ENCODE measurements at regions not wholly inside any gene's neighbourhood (a gene's known extent, or its start where the extent isn't known, plus 50 kb on each side); places are given as distances from the start of the nearest gene placed in this dataset.
"Not testable (repeated sequence)": the region's sequence is repeated elsewhere in the genome, so short reads cannot be mapped to it uniquely, and the experiment has no call there.

DNA sequence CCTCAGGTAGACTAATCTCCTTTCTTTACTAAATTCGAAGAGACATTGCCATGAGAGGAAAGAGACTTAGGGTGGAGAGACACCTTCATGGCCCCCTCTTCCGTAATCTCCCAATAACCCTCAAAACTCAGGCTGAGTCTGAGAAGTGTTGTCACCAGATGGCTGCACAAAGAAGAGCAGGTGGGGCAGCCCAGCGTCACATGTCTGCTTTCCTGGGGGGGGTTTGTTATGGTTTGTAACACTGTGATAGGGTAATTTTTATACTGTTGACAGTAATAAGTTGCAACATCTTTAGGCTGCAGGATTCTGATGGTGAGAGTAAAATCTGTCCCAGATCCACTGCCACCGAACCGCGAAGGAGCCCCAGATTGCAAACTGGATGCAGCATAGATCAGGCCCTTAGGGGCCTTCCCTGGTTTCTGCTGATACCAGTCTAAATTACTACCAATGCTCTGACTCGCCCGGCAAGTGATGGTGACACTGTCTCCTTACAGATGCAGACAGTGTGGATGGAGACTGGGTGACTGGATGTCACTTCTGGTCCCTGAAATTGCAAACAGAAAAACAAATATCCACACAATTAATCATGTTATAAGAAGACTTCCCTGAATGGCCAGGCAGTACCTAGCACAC is 595.1 kb downstream of the RPIA start:
- not testable (repeated sequence) for H3K9me2 ChIP-seq (replicated peaks; ENCODE audit: insufficient read depth, low read length); H4K20me1 ChIP-seq (ENCODE audit: insufficient read depth, low read depth, low read length); DNase-seq; H3K27me3 ChIP-seq (ENCODE audit: low read length); H3K4me2 ChIP-seq (ENCODE audit: low read depth, low read length, poor library complexity, severe bottlenecking); H3K4me3 ChIP-seq (ENCODE audit: low read length); H3K9me3 ChIP-seq (ENCODE audit: low read length); H3K79me2 ChIP-seq (ENCODE audit: low read length); H3K36me3 ChIP-seq (ENCODE audit: insufficient read depth, low read length); H2AFZ ChIP-seq (ENCODE audit: low read length); H3K9ac ChIP-seq (ENCODE audit: low read length)
- Histone ChIP-seq H3K4me1 (ENCODE audit: low read length) (peaks cover 11% of the 10 kb centered on the region), H3K27ac (ENCODE audit: low read length) (peak overlapping the region; percentile 69)

DNA sequence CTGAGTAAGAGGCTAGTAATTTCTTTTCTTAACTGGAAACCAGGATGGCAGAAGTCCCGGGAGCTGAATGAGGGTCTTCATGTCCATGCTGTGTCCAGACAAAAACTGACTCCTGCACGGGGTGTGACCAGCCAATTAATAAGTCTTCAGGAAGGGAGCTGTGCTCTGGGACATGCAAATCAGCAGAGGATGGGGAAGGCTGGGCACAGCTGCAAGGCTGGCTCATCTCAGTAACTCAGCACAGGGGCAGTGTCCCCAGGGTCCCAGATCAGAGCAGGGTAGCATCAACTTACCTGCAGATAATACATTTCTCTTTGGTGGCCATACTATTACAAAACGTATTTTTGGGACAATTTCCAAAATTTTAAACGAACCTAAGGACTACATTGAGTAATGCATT is 595.6 kb downstream of the RPIA start:
- Histone ChIP-seq H3K27ac (ENCODE audit: low read length) (peak overlapping the region; percentile 69), H3K4me1 (ENCODE audit: low read length) (peaks cover 11% of the 10 kb centered on the region)
- not testable (repeated sequence) for DNase-seq; H3K4me3 ChIP-seq (ENCODE audit: low read length); H3K9me2 ChIP-seq (replicated peaks; ENCODE audit: insufficient read depth, low read length); H4K20me1 ChIP-seq (ENCODE audit: insufficient read depth, low read depth, low read length); H2AFZ ChIP-seq (ENCODE audit: low read length); H3K9ac ChIP-seq (ENCODE audit: low read length); H3K27me3 ChIP-seq (ENCODE audit: low read length); H3K4me2 ChIP-seq (ENCODE audit: low read depth, low read length, poor library complexity, severe bottlenecking); H3K9me3 ChIP-seq (ENCODE audit: low read length); H3K36me3 ChIP-seq (ENCODE audit: insufficient read depth, low read length); H3K79me2 ChIP-seq (ENCODE audit: low read length)

DNA sequence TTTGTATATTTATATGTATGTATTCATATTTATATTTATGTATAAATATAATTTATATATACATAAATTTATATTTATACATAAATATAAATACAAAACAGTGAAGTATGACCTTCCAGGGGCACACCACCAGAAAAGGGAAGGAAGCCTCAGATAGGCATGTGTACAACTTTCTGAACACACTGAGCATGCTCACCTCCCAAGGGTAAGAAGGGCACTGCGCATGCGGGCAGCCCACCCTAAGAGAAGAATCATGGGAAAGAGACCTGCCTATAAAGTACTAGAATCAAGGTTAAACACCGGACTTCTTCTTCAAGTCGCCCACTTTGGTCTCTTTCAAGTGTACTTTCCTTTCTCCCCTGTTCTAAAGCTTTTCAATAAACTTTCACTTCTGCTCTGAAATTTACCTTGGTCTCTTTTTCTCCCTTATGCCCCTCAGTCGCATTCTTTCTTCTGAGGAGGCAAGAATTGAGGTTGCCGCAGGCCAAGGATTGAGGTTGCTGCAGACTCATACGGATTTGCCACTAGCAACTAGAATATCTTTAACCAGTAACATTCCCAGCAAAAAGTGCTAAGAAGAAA is 600.3 kb downstream of the RPIA start:
- H3K9me3 ChIP-seq (ENCODE audit: low read length); H3K36me3 ChIP-seq (ENCODE audit: insufficient read depth, low read length); H3K79me2 ChIP-seq (ENCODE audit: low read length); H3K27me3 ChIP-seq (ENCODE audit: low read length); H4K20me1 ChIP-seq (ENCODE audit: insufficient read depth, low read depth, low read length); H3K4me3 ChIP-seq (ENCODE audit: low read length); H2AFZ ChIP-seq (ENCODE audit: low read length); DNase-seq; H3K27ac ChIP-seq (ENCODE audit: low read length); H3K9ac ChIP-seq (ENCODE audit: low read length); H3K9me2 ChIP-seq (replicated peaks; ENCODE audit: insufficient read depth, low read length); H3K4me2 ChIP-seq (ENCODE audit: low read depth, low read length, poor library complexity, severe bottlenecking); H3K4me1 ChIP-seq (ENCODE audit: low read length): not testable (repeated sequence)

DNA sequence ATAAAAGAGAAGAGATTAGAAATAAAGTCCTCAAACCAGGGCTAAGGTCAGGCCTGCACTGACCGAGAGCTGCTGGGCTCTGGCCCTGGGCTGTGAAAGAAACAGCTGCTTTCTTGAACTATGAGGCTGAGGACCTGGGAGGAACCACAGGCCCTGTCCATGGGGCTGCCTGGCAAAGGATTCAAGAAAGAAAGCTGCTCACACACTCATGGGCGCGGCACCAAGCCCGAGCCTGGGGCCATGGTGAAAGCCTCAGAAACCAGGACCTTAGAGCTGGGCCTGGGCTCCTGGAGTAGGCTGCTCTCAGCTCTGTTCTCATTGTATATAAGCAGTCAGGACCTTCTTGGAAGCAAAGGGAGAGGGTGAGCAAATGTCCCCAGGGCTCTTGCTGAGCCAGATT is 601.9 kb downstream of the RPIA start:
- not testable (repeated sequence) for H3K79me2 ChIP-seq (ENCODE audit: low read length); H3K4me2 ChIP-seq (ENCODE audit: low read depth, low read length, poor library complexity, severe bottlenecking); DNase-seq; H4K20me1 ChIP-seq (ENCODE audit: insufficient read depth, low read depth, low read length); H3K4me3 ChIP-seq (ENCODE audit: low read length); H3K9ac ChIP-seq (ENCODE audit: low read length); H2AFZ ChIP-seq (ENCODE audit: low read length); H3K27me3 ChIP-seq (ENCODE audit: low read length); H3K36me3 ChIP-seq (ENCODE audit: insufficient read depth, low read length); H3K27ac ChIP-seq (ENCODE audit: low read length); H3K9me2 ChIP-seq (replicated peaks; ENCODE audit: insufficient read depth, low read length); H3K9me3 ChIP-seq (ENCODE audit: low read length); H3K4me1 ChIP-seq (ENCODE audit: low read length)

DNA sequence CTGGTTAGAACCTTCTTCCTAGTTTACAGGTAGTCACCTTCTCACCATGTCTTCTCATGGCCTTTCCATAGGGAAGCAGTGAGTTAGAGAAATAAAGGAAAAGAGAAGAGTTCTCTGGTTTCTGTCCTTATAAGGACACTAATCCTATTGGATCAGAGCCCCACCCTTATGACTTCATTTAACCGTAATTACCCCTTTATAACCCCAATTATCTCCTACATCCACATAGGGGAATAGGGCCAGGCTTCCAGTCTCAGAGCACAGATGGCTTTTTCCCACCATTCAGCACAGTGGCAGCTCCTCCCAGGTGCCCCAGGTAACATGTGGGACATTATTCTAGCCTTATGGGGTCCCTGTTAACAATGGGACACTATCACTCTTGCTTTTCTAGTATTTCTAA is 602.9 kb downstream of the RPIA start:
- H4K20me1 ChIP-seq (ENCODE audit: insufficient read depth, low read depth, low read length); H3K27ac ChIP-seq (ENCODE audit: low read length): not testable (repeated sequence)

DNA sequence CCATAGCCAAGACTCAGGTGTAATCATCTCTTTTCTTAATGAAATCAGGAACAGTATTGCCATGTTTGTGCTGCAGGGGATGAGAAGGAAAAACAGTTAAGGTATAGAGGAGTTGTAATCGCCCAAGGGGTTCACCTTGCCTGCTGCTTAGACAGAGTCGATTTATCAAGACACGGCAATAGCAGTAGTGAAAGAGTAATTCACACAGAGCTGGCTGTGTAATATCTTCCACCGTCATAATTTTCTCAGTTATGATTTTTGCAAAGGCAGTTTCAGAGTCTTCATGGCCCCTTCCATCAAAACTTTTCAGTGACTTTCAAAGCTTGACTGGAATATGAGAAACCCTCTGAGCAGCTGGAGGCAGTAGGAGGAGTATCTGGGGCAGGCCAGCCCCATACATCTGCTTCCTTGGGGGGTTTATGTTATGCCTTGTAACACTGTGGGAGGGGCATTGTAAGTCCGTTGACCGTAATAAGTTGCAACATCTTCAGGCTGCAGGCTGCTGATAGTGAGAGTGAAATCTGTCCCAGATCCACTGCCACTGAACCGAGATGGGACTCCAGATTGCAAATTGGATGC is 605.4 kb downstream of the RPIA start:
- H3K9me3 ChIP-seq (ENCODE audit: low read length); H3K27me3 ChIP-seq (ENCODE audit: low read length); H4K20me1 ChIP-seq (ENCODE audit: insufficient read depth, low read depth, low read length); H3K36me3 ChIP-seq (ENCODE audit: insufficient read depth, low read length); H3K9ac ChIP-seq (ENCODE audit: low read length); H3K4me3 ChIP-seq (ENCODE audit: low read length); H3K9me2 ChIP-seq (replicated peaks; ENCODE audit: insufficient read depth, low read length); H2AFZ ChIP-seq (ENCODE audit: low read length); H3K79me2 ChIP-seq (ENCODE audit: low read length): not testable (repeated sequence)
- DNase-seq, result peak; percentile 9
- Histone ChIP-seq H3K27ac (ENCODE audit: low read length) (peak overlapping the region; percentile 56), H3K4me2 (ENCODE audit: low read depth, low read length, poor library complexity, severe bottlenecking) (peak overlapping the region; percentile 26), H3K4me1 (ENCODE audit: low read length) (peaks cover 20% of the 10 kb centered on the region)

More for the DNA sequence above, 602.9 kb downstream of the RPIA start:
- not testable (repeated sequence) for H3K79me2 ChIP-seq (ENCODE audit: low read length); DNase-seq; H3K36me3 ChIP-seq (ENCODE audit: insufficient read depth, low read length); H3K4me3 ChIP-seq (ENCODE audit: low read length); H3K9ac ChIP-seq (ENCODE audit: low read length); H3K9me3 ChIP-seq (ENCODE audit: low read length); H3K4me2 ChIP-seq (ENCODE audit: low read depth, low read length, poor library complexity, severe bottlenecking); H3K27me3 ChIP-seq (ENCODE audit: low read length); H3K9me2 ChIP-seq (replicated peaks; ENCODE audit: insufficient read depth, low read length); H2AFZ ChIP-seq (ENCODE audit: low read length)
- peaks cover 17% of the 10 kb centered on the region for H3K4me1 ChIP-seq (ENCODE audit: low read length)

DNA sequence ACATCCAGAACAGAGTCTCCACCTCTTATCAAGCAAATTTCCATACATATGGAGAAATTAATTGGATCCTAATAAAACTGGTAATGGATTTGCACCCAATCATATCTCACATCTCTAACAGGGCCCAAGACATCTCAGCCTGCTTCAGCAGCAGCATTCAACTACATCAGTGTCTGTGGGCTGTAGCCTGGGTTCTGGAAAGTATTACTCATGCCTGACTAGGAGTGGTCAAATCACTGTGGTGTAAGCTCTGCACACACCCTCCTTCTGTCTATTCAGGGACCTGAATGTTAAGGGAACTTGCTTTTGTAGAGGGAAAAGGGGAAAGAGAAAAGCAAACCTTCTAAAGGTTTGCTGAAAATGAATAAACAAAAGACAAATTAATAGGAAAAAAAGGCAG is 607.7 kb downstream of the RPIA start:
- H3K9ac ChIP-seq (ENCODE audit: low read length); H3K79me2 ChIP-seq (ENCODE audit: low read length); H3K9me2 ChIP-seq (replicated peaks; ENCODE audit: insufficient read depth, low read length); H4K20me1 ChIP-seq (ENCODE audit: insufficient read depth, low read depth, low read length); DNase-seq; H2AFZ ChIP-seq (ENCODE audit: low read length); H3K27me3 ChIP-seq (ENCODE audit: low read length); H3K27ac ChIP-seq (ENCODE audit: low read length); H3K4me3 ChIP-seq (ENCODE audit: low read length); H3K9me3 ChIP-seq (ENCODE audit: low read length); H3K36me3 ChIP-seq (ENCODE audit: insufficient read depth, low read length): not testable (repeated sequence)
- Histone ChIP-seq H3K4me1 (ENCODE audit: low read length) (peaks cover 20% of the 10 kb centered on the region), H3K4me2 (ENCODE audit: low read depth, low read length, poor library complexity, severe bottlenecking) (peak overlapping the region; percentile 48)

DNA sequence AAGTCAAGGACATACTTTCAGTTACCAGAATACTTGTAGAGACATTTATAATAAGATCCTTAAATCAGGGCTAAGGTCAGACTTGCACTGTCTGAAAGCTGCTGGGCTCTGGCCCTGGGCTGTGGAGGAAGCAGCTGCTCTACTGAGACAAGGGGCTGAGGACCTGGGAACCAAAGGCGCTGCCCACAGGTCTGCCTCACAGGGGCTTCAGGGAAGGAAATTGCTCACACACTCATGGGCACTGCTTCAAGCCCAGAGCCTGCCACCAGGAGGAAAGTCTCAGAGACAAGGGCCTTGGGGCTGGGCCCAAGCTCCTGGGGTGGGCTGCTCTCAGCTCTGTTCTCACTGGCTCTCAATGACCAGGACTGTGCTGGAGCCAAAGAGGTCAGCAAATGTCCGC is 614.1 kb downstream of the RPIA start:
- H3K79me2 ChIP-seq (ENCODE audit: low read length); H3K27ac ChIP-seq (ENCODE audit: low read length); H3K9ac ChIP-seq (ENCODE audit: low read length); H3K9me2 ChIP-seq (replicated peaks; ENCODE audit: insufficient read depth, low read length); H3K4me1 ChIP-seq (ENCODE audit: low read length); H3K4me3 ChIP-seq (ENCODE audit: low read length); H4K20me1 ChIP-seq (ENCODE audit: insufficient read depth, low read depth, low read length); H3K9me3 ChIP-seq (ENCODE audit: low read length); H2AFZ ChIP-seq (ENCODE audit: low read length); H3K27me3 ChIP-seq (ENCODE audit: low read length); H3K4me2 ChIP-seq (ENCODE audit: low read depth, low read length, poor library complexity, severe bottlenecking); H3K36me3 ChIP-seq (ENCODE audit: insufficient read depth, low read length): not testable (repeated sequence)
- peak; percentile 24 for DNase-seq
